ENCODE measurements at regions not wholly inside any gene's neighbourhood (a gene's known extent, or its start where the extent isn't known, plus 50 kb on each side); places are given as distances from the start of the nearest gene placed in this dataset.

DNA sequence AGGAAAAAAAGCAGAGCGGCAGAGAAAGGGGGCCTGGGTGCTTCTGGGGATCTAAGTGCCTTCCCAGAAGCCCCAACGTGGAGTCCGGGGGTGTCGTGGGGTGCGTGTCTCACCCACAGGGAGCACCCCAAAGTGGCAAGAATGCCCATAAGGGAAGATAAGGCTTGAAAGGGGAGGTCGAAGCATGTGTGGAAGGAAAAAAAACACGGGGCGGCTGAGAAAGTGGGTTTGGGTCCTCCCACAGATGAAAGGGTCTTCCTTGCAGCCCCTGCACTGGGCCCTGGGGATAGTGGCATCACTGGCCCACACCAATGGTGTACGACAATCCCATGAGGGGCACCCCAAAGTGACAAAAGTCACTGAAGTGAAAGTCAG lies 275.5 kb downstream of the ALG10 start:
- TF ChIP-seq, protein P1, sequence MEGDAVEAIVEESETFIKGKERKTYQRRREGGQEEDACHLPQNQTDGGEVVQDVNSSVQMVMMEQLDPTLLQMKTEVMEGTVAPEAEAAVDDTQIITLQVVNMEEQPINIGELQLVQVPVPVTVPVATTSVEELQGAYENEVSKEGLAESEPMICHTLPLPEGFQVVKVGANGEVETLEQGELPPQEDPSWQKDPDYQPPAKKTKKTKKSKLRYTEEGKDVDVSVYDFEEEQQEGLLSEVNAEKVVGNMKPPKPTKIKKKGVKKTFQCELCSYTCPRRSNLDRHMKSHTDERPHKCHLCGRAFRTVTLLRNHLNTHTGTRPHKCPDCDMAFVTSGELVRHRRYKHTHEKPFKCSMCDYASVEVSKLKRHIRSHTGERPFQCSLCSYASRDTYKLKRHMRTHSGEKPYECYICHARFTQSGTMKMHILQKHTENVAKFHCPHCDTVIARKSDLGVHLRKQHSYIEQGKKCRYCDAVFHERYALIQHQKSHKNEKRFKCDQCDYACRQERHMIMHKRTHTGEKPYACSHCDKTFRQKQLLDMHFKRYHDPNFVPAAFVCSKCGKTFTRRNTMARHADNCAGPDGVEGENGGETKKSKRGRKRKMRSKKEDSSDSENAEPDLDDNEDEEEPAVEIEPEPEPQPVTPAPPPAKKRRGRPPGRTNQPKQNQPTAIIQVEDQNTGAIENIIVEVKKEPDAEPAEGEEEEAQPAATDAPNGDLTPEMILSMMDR (conservative IDR thresholded peaks at IDR 0.05; ENCODE audit: low read length), result no peak
- no peak for TF ChIP-seq EZH2phosphoT487 (IDR thresholded peaks at IDR 0.05; ENCODE audit: borderline replicate concordance)

All from Loucy (cell line).